GM12875 (cell line): ENCODE measurements at regions not wholly inside any gene's neighbourhood (a gene's known extent, or its start where the extent isn't known, plus 50 kb on each side); places are given as distances from the start of the nearest gene placed in this dataset.

Experiments used
- H3K4me3 ChIP-seq: one replicate; pipeline ENCODE4 v1.5.1; 2011; ENCODE audit warnings: low read depth, low read length, control low read depth
- TF ChIP-seq, protein P1 (sequence below): IDR thresholded peaks from 2 replicates; pipeline ENCODE4 v1.5.1; 2011; ENCODE audit warnings: low read depth, mild to moderate bottlenecking, control low read depth, inconsistent platforms, low read length, moderate library complexity, borderline replicate concordance; ENCODE audit not compliant: insufficient read depth

- TF ChIP-seq, protein P1, sequence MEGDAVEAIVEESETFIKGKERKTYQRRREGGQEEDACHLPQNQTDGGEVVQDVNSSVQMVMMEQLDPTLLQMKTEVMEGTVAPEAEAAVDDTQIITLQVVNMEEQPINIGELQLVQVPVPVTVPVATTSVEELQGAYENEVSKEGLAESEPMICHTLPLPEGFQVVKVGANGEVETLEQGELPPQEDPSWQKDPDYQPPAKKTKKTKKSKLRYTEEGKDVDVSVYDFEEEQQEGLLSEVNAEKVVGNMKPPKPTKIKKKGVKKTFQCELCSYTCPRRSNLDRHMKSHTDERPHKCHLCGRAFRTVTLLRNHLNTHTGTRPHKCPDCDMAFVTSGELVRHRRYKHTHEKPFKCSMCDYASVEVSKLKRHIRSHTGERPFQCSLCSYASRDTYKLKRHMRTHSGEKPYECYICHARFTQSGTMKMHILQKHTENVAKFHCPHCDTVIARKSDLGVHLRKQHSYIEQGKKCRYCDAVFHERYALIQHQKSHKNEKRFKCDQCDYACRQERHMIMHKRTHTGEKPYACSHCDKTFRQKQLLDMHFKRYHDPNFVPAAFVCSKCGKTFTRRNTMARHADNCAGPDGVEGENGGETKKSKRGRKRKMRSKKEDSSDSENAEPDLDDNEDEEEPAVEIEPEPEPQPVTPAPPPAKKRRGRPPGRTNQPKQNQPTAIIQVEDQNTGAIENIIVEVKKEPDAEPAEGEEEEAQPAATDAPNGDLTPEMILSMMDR: no peak
- no peak overlapping the region for H3K4me3 ChIP-seq
Observed at GRCh38 chr1:229032375-229032774, 238.5 kb upstream of the RAB4A start.

DNA sequence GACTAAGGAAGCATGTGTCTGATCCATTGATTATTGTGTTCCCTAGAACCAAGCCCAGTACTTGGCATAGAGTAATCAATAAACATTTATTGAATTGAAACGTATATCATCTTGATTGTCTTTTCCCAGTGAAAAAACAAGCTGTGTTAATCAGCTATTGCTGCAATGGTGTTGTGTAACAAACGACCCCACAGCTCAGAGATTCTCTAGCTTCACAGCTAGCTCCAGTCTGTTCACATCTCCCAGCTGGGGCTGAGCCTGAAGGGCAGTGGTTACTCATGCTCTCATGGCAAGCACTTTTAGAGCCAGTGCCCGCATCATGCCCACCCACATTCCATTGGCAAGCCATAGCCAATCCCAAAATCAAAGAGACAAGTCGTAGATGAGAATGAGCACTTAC lies 237.4 kb upstream of the RAB4A start:
- TF ChIP-seq, protein P1: no peak
- no peak overlapping the region for H3K4me3 ChIP-seq

DNA sequence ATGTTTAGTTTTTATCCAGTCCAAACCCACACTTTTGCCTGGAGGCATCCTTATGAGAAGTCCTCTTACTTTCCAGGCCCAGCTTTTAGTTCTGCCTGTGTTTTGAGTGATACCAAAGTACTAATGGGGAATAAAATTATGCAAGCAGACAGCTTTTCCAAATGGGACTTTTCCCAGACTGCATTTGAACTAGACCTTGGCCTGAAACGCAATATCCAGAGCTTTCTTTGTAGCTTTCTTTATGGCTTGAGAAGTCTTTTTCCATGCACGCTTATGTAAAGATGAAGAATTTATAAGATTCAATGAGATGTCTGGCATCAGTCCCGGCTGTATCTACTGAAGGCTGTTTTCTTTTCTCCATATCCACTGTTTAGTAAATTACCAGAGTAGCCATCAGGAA lies 236.6 kb upstream of the RAB4A start:
- TF ChIP-seq, protein P1: no peak
- H3K4me3 ChIP-seq: no peak overlapping the region

- H3K4me3 ChIP-seq: no peak overlapping the region
- TF ChIP-seq, protein P1: no peak
Observed at GRCh38 chr1:229035054-229035747, 235.7 kb upstream of the RAB4A start.

- TF ChIP-seq, protein P1: no peak
- no peak overlapping the region for H3K4me3 ChIP-seq
Observed at GRCh38 chr1:229035748-229036082, 235.2 kb upstream of the RAB4A start.

DNA sequence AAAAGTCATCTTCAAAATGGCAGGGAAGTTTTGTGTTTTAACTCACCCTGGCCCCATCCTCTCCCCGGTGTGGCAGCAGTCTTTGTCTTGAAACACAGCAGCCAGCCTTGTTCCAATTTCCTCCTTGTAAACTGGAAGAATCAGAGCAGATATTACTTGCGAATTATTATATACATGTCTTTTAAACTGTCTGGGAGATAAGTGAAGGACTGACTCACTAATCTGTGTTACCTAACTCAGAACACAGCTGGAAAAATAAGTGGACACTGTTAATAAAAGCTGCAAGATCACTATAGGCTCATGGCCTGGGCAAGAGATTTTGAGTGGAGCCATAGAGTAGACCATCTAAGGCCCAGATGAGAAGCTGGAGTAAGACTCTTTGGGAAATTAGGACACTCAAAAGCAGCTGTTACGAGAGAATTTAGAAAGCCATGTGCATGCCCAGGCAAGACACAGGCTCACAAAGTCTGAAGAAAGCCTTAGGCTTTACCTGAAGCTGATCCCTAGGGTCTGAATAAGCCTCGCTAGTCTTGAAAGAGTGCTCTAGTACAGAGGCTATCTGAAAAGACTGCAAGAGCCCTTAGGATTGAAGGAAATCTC lies 233.0 kb upstream of the RAB4A start:
- H3K4me3 ChIP-seq: no peak overlapping the region
- TF ChIP-seq, protein P1: no peak
